Upper lobe of left lung (tissue), 4 donors: ENCODE measurements at regions not wholly inside any gene's neighbourhood (a gene's known extent, or its start where the extent isn't known, plus 50 kb on each side); places are given as distances from the start of the nearest gene placed in this dataset.

Experiments
- POLR2A ChIP-seq, 4 donors: fragments of 450-650 bp; IDR thresholded peaks; one replicate each; pipeline ENCODE4 v1.5.1; 2016 to 2017; ENCODE audit warnings: antibody characterized with exemption in 4 of 4, mild to moderate bottlenecking in 2 of 4
- POLR2AphosphoS5 ChIP-seq, 2 donors: sonication (generic); formaldehyde crosslinking; IDR thresholded peaks; one replicate each; pipeline ENCODE4 v1.5.1; 2017; ENCODE audit warnings: antibody characterized with exemption in 2 of 2

GRCh38 chr4:187770345-187770744, 225.2 kb upstream of the ZFP42 start:
- no peak for TF ChIP-seq POLR2AphosphoS5 (IDR thresholded peaks at IDR 0.05)
- TF ChIP-seq POLR2A (IDR thresholded peaks at IDR 0.05), result no peak
